ENCODE measurements at regions not wholly inside any gene's neighbourhood (a gene's known extent, or its start where the extent isn't known, plus 50 kb on each side); places are given as distances from the start of the nearest gene placed in this dataset.

- Mint-ChIP-seq H3K4me3 (no peak overlapping the region), H3K36me3 (ENCODE audit: low read depth) (no peaks in the 10 kb centered on the region), H3K4me1 (no peaks in the 10 kb centered on the region), H3K9me3 (peaks cover 4% of the 10 kb centered on the region), H3K27ac (ENCODE audit: unreplicated experiment) (no peak overlapping the region), H3K27me3 (ENCODE audit: low read depth) (no peaks in the 10 kb centered on the region)
- TF ChIP-seq CTCF (conservative IDR thresholded peaks at IDR 0.05): peak; percentile 71
- DNase-seq (ENCODE audit: low read depth, low spot score): no peak
Observed at GRCh38 chr12:17278946-17279345, 673.0 kb upstream of the LMO3 start.

- no peaks in the 10 kb centered on the region for H3K4me1 Mint-ChIP-seq
- H3K27ac Mint-ChIP-seq (ENCODE audit: unreplicated experiment): no peak overlapping the region
- H3K36me3 Mint-ChIP-seq (ENCODE audit: low read depth): no peaks in the 10 kb centered on the region
- H3K4me3 Mint-ChIP-seq: no peak overlapping the region
- no peaks in the 10 kb centered on the region for H3K9me3 Mint-ChIP-seq
- DNase-seq (ENCODE audit: low read depth, low spot score): no peak
- no peaks in the 10 kb centered on the region for H3K27me3 Mint-ChIP-seq (ENCODE audit: low read depth)
- no peak for TF ChIP-seq CTCF (conservative IDR thresholded peaks at IDR 0.05)
Observed at GRCh38 chr12:17276196-17276595, 670.2 kb upstream of the LMO3 start.

- no peak for TF ChIP-seq CTCF (conservative IDR thresholded peaks at IDR 0.05)
- DNase-seq (ENCODE audit: low read depth, low spot score): no peak
- Mint-ChIP-seq H3K27me3 (ENCODE audit: low read depth) (no peaks in the 10 kb centered on the region), H3K27ac (ENCODE audit: unreplicated experiment) (no peak overlapping the region), H3K4me1 (no peaks in the 10 kb centered on the region), H3K4me3 (no peak overlapping the region), H3K36me3 (ENCODE audit: low read depth) (no peaks in the 10 kb centered on the region), H3K9me3 (no peaks in the 10 kb centered on the region)
Observed at GRCh38 chr12:17266856-17267255, 660.9 kb upstream of the LMO3 start.

GRCh38 chr12:17264603-17265002 is 658.6 kb upstream of the LMO3 start:
- Mint-ChIP-seq H3K4me3 (no peak overlapping the region), H3K9me3 (no peaks in the 10 kb centered on the region), H3K4me1 (no peaks in the 10 kb centered on the region), H3K27ac (ENCODE audit: unreplicated experiment) (no peak overlapping the region), H3K36me3 (ENCODE audit: low read depth) (no peaks in the 10 kb centered on the region), H3K27me3 (ENCODE audit: low read depth) (no peaks in the 10 kb centered on the region)
- no peak for DNase-seq (ENCODE audit: low read depth, low spot score)
- no peak for TF ChIP-seq CTCF (conservative IDR thresholded peaks at IDR 0.05)

- no peaks in the 10 kb centered on the region for H3K36me3 Mint-ChIP-seq (ENCODE audit: low read depth)
- H3K27me3 Mint-ChIP-seq (ENCODE audit: low read depth): no peaks in the 10 kb centered on the region
- H3K4me1 Mint-ChIP-seq: no peaks in the 10 kb centered on the region
- no peak overlapping the region for H3K4me3 Mint-ChIP-seq
- no peak for TF ChIP-seq CTCF (conservative IDR thresholded peaks at IDR 0.05)
- no peak for DNase-seq (ENCODE audit: low read depth, low spot score)
- H3K27ac Mint-ChIP-seq (ENCODE audit: unreplicated experiment): no peak overlapping the region
- peaks cover 18% of the 10 kb centered on the region for H3K9me3 Mint-ChIP-seq
Observed at GRCh38 chr12:17239874-17240273, 633.9 kb upstream of the LMO3 start.

- peaks cover 5% of the 10 kb centered on the region for H3K9me3 Mint-ChIP-seq
- no peak for TF ChIP-seq CTCF (conservative IDR thresholded peaks at IDR 0.05)
- H3K4me1 Mint-ChIP-seq: no peaks in the 10 kb centered on the region
- H3K4me3 Mint-ChIP-seq: no peak overlapping the region
- H3K27me3 Mint-ChIP-seq (ENCODE audit: low read depth): no peaks in the 10 kb centered on the region
- H3K27ac Mint-ChIP-seq (ENCODE audit: unreplicated experiment): no peak overlapping the region
- DNase-seq (ENCODE audit: low read depth, low spot score): no peak
- no peaks in the 10 kb centered on the region for H3K36me3 Mint-ChIP-seq (ENCODE audit: low read depth)
Observed at GRCh38 chr12:17235996-17236395, 630.0 kb upstream of the LMO3 start.
